Caco-2 (cell line): ENCODE measurements at regions not wholly inside any gene's neighbourhood (a gene's known extent, or its start where the extent isn't known, plus 50 kb on each side); places are given as distances from the start of the nearest gene placed in this dataset.

Experiments used
- BruUV-seq: library from RNA; stranded (reverse); fragments of 400-500 nt; replicated peaks from 2 replicates; lab custom pipeline; 2021; lab: Mats Ljungman, UMichigan
- CTCF ChIA-PET: fragments of 300-600 bp; sonication (Branson Sonifier 250); formaldehyde crosslinking; loops from one replicate; lab custom pipeline; 2022; ENCODE audit warnings: antibody characterized with exemption; lab: Charles Lee
- POLR2A ChIA-PET: fragments of 300-600 bp; sonication (Branson Sonifier 250); formaldehyde crosslinking; loops from one replicate; lab custom pipeline; 2022; ENCODE audit warnings: antibody characterized with exemption; lab: Charles Lee
- DNase-seq, 2 experiments: peaks; one replicate each; pipeline versions ENCODE4 v3.0.0 to v3.0.0-alpha.2; 2020 to 2022
- H3K27me3 ChIP-seq: replicated peaks from 2 replicates; pipeline ENCODE4 v1.6.0; 2011; ENCODE audit warnings: low read length; ENCODE audit not compliant: control insufficient read depth, insufficient read depth
- H3K36me3 ChIP-seq: 2 replicates; pipeline ENCODE4 v1.5.1; 2011; ENCODE audit warnings: low read length; ENCODE audit not compliant: control insufficient read depth, insufficient read depth
- H3K4me1 ChIP-seq: fragments of 250-450 bp; sonication (Bioruptor Pico); 2 replicates; pipeline ENCODE4 v1.5.1; 2020; ENCODE audit warnings: mild to moderate bottlenecking
- H3K4me3 ChIP-seq: 2 replicates; pipeline ENCODE4 v1.5.1; 2011; ENCODE audit warnings: low read depth, mild to moderate bottlenecking, control low read depth, low read length
- H3K9me3 ChIP-seq: fragments of 250-450 bp; sonication (Bioruptor Pico); 2 replicates; pipeline ENCODE4 v1.5.1; 2020; ENCODE audit warnings: mild to moderate bottlenecking, moderate library complexity
- H3K27ac Mint-ChIP-seq: one replicate; pipeline ENCODE4 v1.8.0; 2022; ENCODE audit warnings: mixed read lengths; ENCODE audit not compliant: unreplicated experiment
- H3K27me3 Mint-ChIP-seq: one replicate; pipeline ENCODE4 v1.8.0; 2022; ENCODE audit warnings: mixed read lengths; ENCODE audit not compliant: insufficient read depth, unreplicated experiment
- H3K36me3 Mint-ChIP-seq: one replicate; pipeline ENCODE4 v1.8.0; 2022; ENCODE audit warnings: mild to moderate bottlenecking, mixed read lengths; ENCODE audit not compliant: insufficient read depth, unreplicated experiment
- H3K4me1 Mint-ChIP-seq: one replicate; pipeline ENCODE4 v1.8.0; 2022; ENCODE audit warnings: low read depth, mixed read lengths; ENCODE audit not compliant: unreplicated experiment
- H3K4me3 Mint-ChIP-seq: one replicate; pipeline ENCODE4 v1.8.0; 2022; ENCODE audit warnings: mild to moderate bottlenecking, moderate library complexity, mixed read lengths; ENCODE audit not compliant: unreplicated experiment
- H3K9me3 Mint-ChIP-seq: one replicate; pipeline ENCODE4 v1.8.0; 2022; ENCODE audit warnings: mixed read lengths; ENCODE audit not compliant: unreplicated experiment
- intact Hi-C: fragments of 100-400 bp; cut with micrococcal nuclease; formaldehyde crosslinking; loops from one replicate; pipeline ENCODE4 v1.10.0; 2022; ENCODE audit not compliant: unreplicated experiment
- TF ChIP-seq, protein P1 (sequence below), 2 experiments: fragments of 200-600 bp in 1 of 2; IDR thresholded peaks; 1 replicate in 1 of 2; 2 replicates in 1 of 2; pipeline versions ENCODE4 v1.5.1 to v1.8.0; 2011 to 2022; ENCODE audit warnings: antibody characterized with exemption in 1 of 2, control low read depth in 1 of 2, inconsistent platforms in 1 of 2, low read depth in 1 of 2, low read length in 1 of 2, mild to moderate bottlenecking in 1 of 2, moderate library complexity in 1 of 2; ENCODE audit not compliant: insufficient read depth in 1 of 2, severe bottlenecking in 1 of 2, unreplicated experiment in 1 of 2

DNA sequence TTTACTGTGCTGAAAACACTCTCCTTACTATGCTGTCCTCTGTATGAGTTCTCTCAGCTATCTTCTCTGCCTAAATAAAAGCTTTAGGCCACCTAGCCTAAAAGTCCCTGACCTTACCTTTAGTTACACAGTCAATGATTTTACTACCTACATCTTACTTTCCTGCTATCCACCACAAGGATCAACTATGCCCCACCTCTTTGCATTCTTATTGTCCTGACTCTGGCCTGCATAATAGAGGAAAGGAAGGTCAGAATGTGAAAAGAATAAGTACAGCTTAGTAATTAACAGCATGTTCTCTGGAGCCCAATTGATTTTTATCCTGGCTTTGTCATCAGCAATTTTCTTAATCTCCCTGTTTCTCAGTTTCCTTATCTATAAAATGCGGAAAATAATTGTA lies 1257.8 kb downstream of the RPA4 start:
- intact Hi-C loops, result no loop called here
- Mint-ChIP-seq H3K9me3 (no peaks in the 10 kb centered on the region), H3K36me3 (no peaks in the 10 kb centered on the region), H3K27me3 (no peaks in the 10 kb centered on the region), H3K27ac (no peak overlapping the region), H3K4me3 (no peak overlapping the region), H3K4me1 (no peaks in the 10 kb centered on the region)
- Histone ChIP-seq H3K9me3 (no peaks in the 10 kb centered on the region), H3K27me3 (no peaks in the 10 kb centered on the region), H3K4me1 (no peaks in the 10 kb centered on the region), H3K4me3 (no peak overlapping the region), H3K36me3 (no peaks in the 10 kb centered on the region)
- ChIA-PET POLR2A (no interaction called here), CTCF (no interaction called here)
- DNase-seq, result no peak
- no TSS peak for BruUV-seq
- TF ChIP-seq, protein P1, sequence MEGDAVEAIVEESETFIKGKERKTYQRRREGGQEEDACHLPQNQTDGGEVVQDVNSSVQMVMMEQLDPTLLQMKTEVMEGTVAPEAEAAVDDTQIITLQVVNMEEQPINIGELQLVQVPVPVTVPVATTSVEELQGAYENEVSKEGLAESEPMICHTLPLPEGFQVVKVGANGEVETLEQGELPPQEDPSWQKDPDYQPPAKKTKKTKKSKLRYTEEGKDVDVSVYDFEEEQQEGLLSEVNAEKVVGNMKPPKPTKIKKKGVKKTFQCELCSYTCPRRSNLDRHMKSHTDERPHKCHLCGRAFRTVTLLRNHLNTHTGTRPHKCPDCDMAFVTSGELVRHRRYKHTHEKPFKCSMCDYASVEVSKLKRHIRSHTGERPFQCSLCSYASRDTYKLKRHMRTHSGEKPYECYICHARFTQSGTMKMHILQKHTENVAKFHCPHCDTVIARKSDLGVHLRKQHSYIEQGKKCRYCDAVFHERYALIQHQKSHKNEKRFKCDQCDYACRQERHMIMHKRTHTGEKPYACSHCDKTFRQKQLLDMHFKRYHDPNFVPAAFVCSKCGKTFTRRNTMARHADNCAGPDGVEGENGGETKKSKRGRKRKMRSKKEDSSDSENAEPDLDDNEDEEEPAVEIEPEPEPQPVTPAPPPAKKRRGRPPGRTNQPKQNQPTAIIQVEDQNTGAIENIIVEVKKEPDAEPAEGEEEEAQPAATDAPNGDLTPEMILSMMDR (IDR thresholded peaks at IDR 0.05; ENCODE audit: insufficient read depth in 1 of 2, low read depth in 1 of 2, low read length in 1 of 2, severe bottlenecking in 1 of 2, unreplicated experiment in 1 of 2), result no peak

DNA sequence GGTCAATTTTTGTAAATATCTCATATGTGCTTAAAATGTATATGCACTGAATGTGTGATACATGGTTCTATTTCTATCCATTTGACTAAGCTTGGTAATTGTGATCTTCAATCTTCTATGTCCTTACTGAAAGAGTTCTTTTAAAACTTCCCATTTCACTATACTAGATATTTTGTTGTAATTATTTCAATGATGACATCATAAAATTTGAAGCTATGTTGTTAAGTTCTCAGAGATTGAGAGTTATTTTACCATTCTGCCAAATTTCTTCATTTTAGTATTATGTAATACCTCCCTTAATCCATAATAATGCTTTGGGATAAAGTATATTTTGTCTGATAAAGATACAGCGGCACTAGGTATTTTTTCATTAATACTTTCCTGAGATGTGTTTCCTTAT lies 1307.3 kb downstream of the RPA4 start:
- Mint-ChIP-seq H3K9me3 (no peaks in the 10 kb centered on the region), H3K4me3 (no peak overlapping the region), H3K27ac (no peak overlapping the region), H3K27me3 (no peaks in the 10 kb centered on the region), H3K36me3 (no peaks in the 10 kb centered on the region), H3K4me1 (no peaks in the 10 kb centered on the region)
- Histone ChIP-seq H3K36me3 (no peaks in the 10 kb centered on the region), H3K4me1 (no peaks in the 10 kb centered on the region), H3K9me3 (no peaks in the 10 kb centered on the region), H3K27me3 (no peaks in the 10 kb centered on the region), H3K4me3 (no peak overlapping the region)
- CTCF ChIA-PET, result no interaction called here
- no TSS peak for BruUV-seq
- no peak for DNase-seq
- TF ChIP-seq, protein P1 (IDR thresholded peaks at IDR 0.05; ENCODE audit: insufficient read depth in 1 of 2, low read depth in 1 of 2, low read length in 1 of 2, severe bottlenecking in 1 of 2, unreplicated experiment in 1 of 2), result no peak
- intact Hi-C loops, result no loop called here
- POLR2A ChIA-PET, result no interaction called here

DNA sequence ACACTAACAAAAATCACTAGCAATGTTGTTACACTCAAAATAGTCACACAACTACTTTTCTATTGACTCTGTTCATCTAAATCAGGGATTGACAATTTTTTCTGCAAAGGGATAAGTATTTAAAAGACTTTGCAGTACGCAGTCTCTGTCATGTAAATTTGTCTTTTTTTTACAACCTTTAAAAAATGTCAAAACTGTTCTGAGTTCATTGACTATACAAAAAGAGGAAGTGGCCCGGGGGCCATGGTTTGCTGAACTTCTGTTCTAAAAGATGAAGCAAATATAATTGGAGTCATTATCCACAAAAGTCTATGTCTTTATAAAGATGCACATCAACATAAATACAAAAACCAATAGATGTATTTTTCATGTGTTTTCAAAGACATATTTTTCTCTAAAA lies 1310.3 kb downstream of the RPA4 start:
- TF ChIP-seq, protein P1 (IDR thresholded peaks at IDR 0.05; ENCODE audit: insufficient read depth in 1 of 2, low read depth in 1 of 2, low read length in 1 of 2, severe bottlenecking in 1 of 2, unreplicated experiment in 1 of 2), result no peak
- POLR2A ChIA-PET, result no interaction called here
- peaks cover under 1% of the 10 kb centered on the region for H3K27me3 Mint-ChIP-seq

More for the DNA sequence above, 1310.3 kb downstream of the RPA4 start:
- DNase-seq, result no peak
- CTCF ChIA-PET, result no interaction called here
- Mint-ChIP-seq H3K9me3 (no peaks in the 10 kb centered on the region), H3K27ac (no peak overlapping the region), H3K4me3 (no peak overlapping the region), H3K36me3 (no peaks in the 10 kb centered on the region), H3K4me1 (no peaks in the 10 kb centered on the region)
- BruUV-seq, result no TSS peak
- Histone ChIP-seq H3K9me3 (no peaks in the 10 kb centered on the region), H3K36me3 (no peaks in the 10 kb centered on the region), H3K27me3 (no peaks in the 10 kb centered on the region), H3K4me3 (no peak overlapping the region), H3K4me1 (no peaks in the 10 kb centered on the region)
- intact Hi-C loops, result no loop called here
